ENCODE measurements at regions not wholly inside any gene's neighbourhood (a gene's known extent, or its start where the extent isn't known, plus 50 kb on each side); places are given as distances from the start of the nearest gene placed in this dataset.

- WGBS, 2 donors: 39 to 53% methylated on average over 3 of the region's 3 CpGs
- Histone ChIP-seq H3K9me3 (ENCODE audit: control insufficient read depth in 4 of 4, insufficient read depth in 3 of 4, low read length in 3 of 4) (peaks cover 0 to 1% (median 0%) of the 10 kb centered on the region in 4 donors), H3K36me3 (ENCODE audit: control insufficient read depth in 4 of 4, insufficient read depth in 4 of 4, low read length in 4 of 4) (no peaks in the 10 kb centered on the region), H3K27ac (ENCODE audit: low read depth in 1 of 2, low read length in 1 of 2) (no peak overlapping the region), H3K27me3 (ENCODE audit: control insufficient read depth in 3 of 3, insufficient read depth in 3 of 3, low read length in 2 of 3) (peaks cover 0 to 26% (median 4%) of the 10 kb centered on the region in 3 donors), H3K9ac (ENCODE audit: insufficient read depth in 1 of 2, low read length in 2 of 2) (no peak overlapping the region), H3K4me3 (no peak overlapping the region), H3K4me1 (ENCODE audit: control insufficient read depth in 5 of 5, insufficient read depth in 5 of 5, low read length in 5 of 5) (no peaks in the 10 kb centered on the region)
- no peak for DNase-seq
- no peak for TF ChIP-seq CTCF (IDR thresholded peaks at IDR 0.05; ENCODE audit: control extremely low read depth, extremely low read depth)
- ATAC-seq (ENCODE audit: insufficient read depth, low FRiP score): no peak
Measured at GRCh38 chr11:31926816-31927528, 115.8 kb upstream of the PAX6 start.

DNA sequence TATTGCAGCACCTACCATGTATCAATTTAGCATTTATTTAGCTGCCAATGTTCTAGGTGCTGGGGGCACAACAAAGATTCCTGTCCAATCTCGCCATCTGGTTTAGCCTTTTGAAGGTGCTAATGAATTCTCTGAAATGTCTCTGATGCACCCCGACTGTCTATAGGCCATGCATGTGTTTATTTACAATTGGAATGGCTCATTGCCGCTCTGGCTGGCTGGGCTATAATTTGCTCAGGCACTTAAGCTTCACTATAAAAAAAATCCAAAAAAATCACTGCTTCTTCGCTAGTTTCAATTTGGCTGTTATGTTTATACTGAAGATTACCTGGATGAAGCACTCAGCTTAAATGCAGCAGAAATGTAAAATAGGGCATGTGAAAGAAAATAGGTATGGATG, 115.0 kb upstream of the PAX6 start:
- no peaks in the 10 kb centered on the region for H3K36me3 ChIP-seq (ENCODE audit: control insufficient read depth in 4 of 4, insufficient read depth in 4 of 4, low read length in 4 of 4)
- H3K4me1 ChIP-seq (ENCODE audit: control insufficient read depth in 5 of 5, insufficient read depth in 5 of 5, low read length in 5 of 5): no peaks in the 10 kb centered on the region
- whole genome bisulfite sequencing, 2 donors: 76 to 83% methylated on average over 4 of the region's 4 CpGs
- no peak for DNase-seq
- ATAC-seq (ENCODE audit: insufficient read depth, low FRiP score): no peak
- no peak for TF ChIP-seq CTCF (IDR thresholded peaks at IDR 0.05; ENCODE audit: control extremely low read depth, extremely low read depth)
- no peak overlapping the region for H3K4me3 ChIP-seq
- no peak overlapping the region for H3K9ac ChIP-seq (ENCODE audit: insufficient read depth in 1 of 2, low read length in 2 of 2)
- H3K9me3 ChIP-seq (ENCODE audit: control insufficient read depth in 4 of 4, insufficient read depth in 3 of 4, low read length in 3 of 4): peaks cover 0 to 1% (median 0%) of the 10 kb centered on the region in 4 donors
- peaks cover 0 to 25% (median 4%) of the 10 kb centered on the region in 3 donors for H3K27me3 ChIP-seq (ENCODE audit: control insufficient read depth in 3 of 3, insufficient read depth in 3 of 3, low read length in 2 of 3)
- no peak overlapping the region for H3K27ac ChIP-seq (ENCODE audit: low read depth in 1 of 2, low read length in 1 of 2)

DNA sequence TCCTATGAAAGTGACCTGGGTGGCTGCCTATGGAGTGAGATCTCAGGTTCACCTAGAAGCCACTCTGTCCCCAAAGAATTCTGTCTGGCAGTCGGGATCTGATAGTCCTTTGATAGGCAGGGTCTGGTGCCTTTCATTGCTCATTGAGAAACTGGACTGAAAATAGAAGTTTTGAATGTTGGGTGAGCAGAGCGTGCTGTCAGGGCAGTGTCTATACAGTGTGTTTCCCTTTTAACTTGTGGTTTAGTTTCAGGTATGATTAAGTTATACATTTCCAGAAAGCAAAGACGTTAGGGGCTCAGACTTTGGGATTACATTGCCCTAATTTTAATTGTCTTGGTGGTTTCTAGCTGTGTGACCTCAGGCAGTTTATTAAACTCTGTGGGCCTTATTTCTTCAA, 111.3 kb upstream of the PAX6 start:
- DNase-seq (no peak), ATAC-seq (ENCODE audit: insufficient read depth, low FRiP score) (no peak)
- H3K4me1 ChIP-seq (ENCODE audit: control insufficient read depth in 5 of 5, insufficient read depth in 5 of 5, low read length in 5 of 5): no peaks in the 10 kb centered on the region
- no peak for TF ChIP-seq CTCF (IDR thresholded peaks at IDR 0.05; ENCODE audit: control extremely low read depth, extremely low read depth)
- H3K27ac ChIP-seq (ENCODE audit: low read depth in 1 of 2, low read length in 1 of 2): no peak overlapping the region
- no peak overlapping the region for H3K4me3 ChIP-seq
- H3K27me3 ChIP-seq (ENCODE audit: control insufficient read depth in 3 of 3, insufficient read depth in 3 of 3, low read length in 2 of 3): peaks cover 0 to 22% (median 4%) of the 10 kb centered on the region in 3 donors
- H3K9me3 ChIP-seq (ENCODE audit: control insufficient read depth in 4 of 4, insufficient read depth in 3 of 4, low read length in 3 of 4): peaks cover 0 to 3% (median under 1%) of the 10 kb centered on the region in 4 donors
- H3K36me3 ChIP-seq (ENCODE audit: control insufficient read depth in 4 of 4, insufficient read depth in 4 of 4, low read length in 4 of 4): no peaks in the 10 kb centered on the region
- no peak overlapping the region for H3K9ac ChIP-seq (ENCODE audit: insufficient read depth in 1 of 2, low read length in 2 of 2)
- 62 to 67% methylated on average over 3 of the region's 3 CpGs for WGBS, 2 donors

All from lung (tissue), 11 donors.